ENCODE measurements at regions not wholly inside any gene's neighbourhood (a gene's known extent, or its start where the extent isn't known, plus 50 kb on each side); places are given as distances from the start of the nearest gene placed in this dataset.

DNA sequence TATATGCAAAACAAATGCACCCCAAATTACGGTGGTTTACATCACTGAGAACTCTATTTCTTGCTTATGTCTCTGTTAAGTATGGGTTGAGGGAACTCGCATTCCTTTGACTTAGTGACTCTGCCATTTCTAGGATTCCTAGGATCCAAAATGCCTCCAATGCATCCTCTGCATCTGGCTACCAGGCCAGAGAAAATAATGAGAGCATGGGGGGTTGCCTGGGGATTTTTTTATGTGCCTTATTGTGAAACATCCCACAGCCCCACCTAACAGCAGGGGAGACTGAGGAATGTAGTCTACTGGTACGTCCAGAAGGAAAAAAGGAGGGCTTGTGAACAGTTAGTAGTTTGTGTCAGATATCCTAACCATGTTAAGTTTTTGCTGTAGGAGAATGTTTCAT, 466.0 kb upstream of the ARRDC3 start:
- TF ChIP-seq, protein P1, sequence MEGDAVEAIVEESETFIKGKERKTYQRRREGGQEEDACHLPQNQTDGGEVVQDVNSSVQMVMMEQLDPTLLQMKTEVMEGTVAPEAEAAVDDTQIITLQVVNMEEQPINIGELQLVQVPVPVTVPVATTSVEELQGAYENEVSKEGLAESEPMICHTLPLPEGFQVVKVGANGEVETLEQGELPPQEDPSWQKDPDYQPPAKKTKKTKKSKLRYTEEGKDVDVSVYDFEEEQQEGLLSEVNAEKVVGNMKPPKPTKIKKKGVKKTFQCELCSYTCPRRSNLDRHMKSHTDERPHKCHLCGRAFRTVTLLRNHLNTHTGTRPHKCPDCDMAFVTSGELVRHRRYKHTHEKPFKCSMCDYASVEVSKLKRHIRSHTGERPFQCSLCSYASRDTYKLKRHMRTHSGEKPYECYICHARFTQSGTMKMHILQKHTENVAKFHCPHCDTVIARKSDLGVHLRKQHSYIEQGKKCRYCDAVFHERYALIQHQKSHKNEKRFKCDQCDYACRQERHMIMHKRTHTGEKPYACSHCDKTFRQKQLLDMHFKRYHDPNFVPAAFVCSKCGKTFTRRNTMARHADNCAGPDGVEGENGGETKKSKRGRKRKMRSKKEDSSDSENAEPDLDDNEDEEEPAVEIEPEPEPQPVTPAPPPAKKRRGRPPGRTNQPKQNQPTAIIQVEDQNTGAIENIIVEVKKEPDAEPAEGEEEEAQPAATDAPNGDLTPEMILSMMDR (IDR thresholded peaks at IDR 0.05 in 4 of 5, conservative IDR thresholded peaks at IDR 0.05 in 1 of 5), result no peak
- TF ChIP-seq POLR2A (IDR thresholded peaks at IDR 0.05), result no peak
